Activated B cell treated with CpG ODN at 0.5 μM for 24 hours (primary cell): ENCODE measurements at regions not wholly inside any gene's neighbourhood (a gene's known extent, or its start where the extent isn't known, plus 50 kb on each side); places are given as distances from the start of the nearest gene placed in this dataset.
"Not testable (repeated sequence)": the region's sequence is repeated elsewhere in the genome, so short reads cannot be mapped to it uniquely, and the experiment has no call there.

Source experiments
- ATAC-seq: fragments of 200-7000 bp; cut with Tn5 transposase; one replicate; pipeline ENCODE4 v1.10.0; 2021; ENCODE audit warnings: low read depth, mild to moderate bottlenecking, moderate library complexity
- CTCF ChIA-PET: fragments of 350-600 bp; sonication (Branson Sonifier 250); formaldehyde crosslinking; loops from one replicate; lab custom pipeline; 2021; ENCODE audit warnings: antibody characterized with exemption; lab: Charles Lee
- POLR2A ChIA-PET: fragments of 350-600 bp; sonication (Branson Sonifier 250); formaldehyde crosslinking; loops from one replicate; lab custom pipeline; 2021; ENCODE audit warnings: antibody characterized with exemption; lab: Charles Lee
- DNase-seq: peaks from one replicate; pipeline ENCODE4 v3.0.0; 2022
- H3K27ac Mint-ChIP-seq: one replicate; pipeline ENCODE4 v1.8.0; 2020; ENCODE audit warnings: mixed read lengths
- H3K27me3 Mint-ChIP-seq: one replicate; pipeline ENCODE4 v1.8.0; 2021; ENCODE audit warnings: mixed read lengths
- H3K36me3 Mint-ChIP-seq: one replicate; pipeline ENCODE4 v1.8.0; 2021; ENCODE audit warnings: low read depth, mixed read lengths
- H3K4me1 Mint-ChIP-seq: one replicate; pipeline ENCODE4 v1.8.0; 2021; ENCODE audit warnings: mixed read lengths
- H3K4me3 Mint-ChIP-seq: one replicate; pipeline ENCODE4 v1.8.0; 2020; ENCODE audit warnings: mild to moderate bottlenecking, mixed read lengths
- H3K9me3 Mint-ChIP-seq: one replicate; pipeline ENCODE4 v1.8.0; 2020; ENCODE audit warnings: mixed read lengths
- CTCF ChIP-seq: fragments of 200-600 bp; IDR thresholded peaks from one replicate; pipeline ENCODE4 v1.8.0; 2022; ENCODE audit warnings: antibody characterized with exemption, mild to moderate bottlenecking
- intact Hi-C: fragments of 100-400 bp; cut with micrococcal nuclease; formaldehyde crosslinking; loops from one replicate; pipeline ENCODE4 v1.15.1; 2024

GRCh38 chr2:131801210-131801744, 273.6 kb downstream of the CCDC74A start:
- ATAC-seq (no peak), DNase-seq (no peak)
- H3K27ac Mint-ChIP-seq, result no peak overlapping the region
- peaks cover 4% of the 10 kb centered on the region for H3K4me1 Mint-ChIP-seq
- ChIA-PET CTCF (interaction anchor here (1.0 to 2.4 kb wide), 4 partner anchors 119 to 387 kb away, joined by 3 to 11 read pairs (median 6); no protein-coding TSS in a partner anchor), POLR2A (no interaction called here)
- intact Hi-C loops, result loop anchor here (1.0 kb wide), 1 partner anchor 127 kb away; no protein-coding TSS in a partner anchor
- no peak overlapping the region for H3K4me3 Mint-ChIP-seq
- peaks cover 3% of the 10 kb centered on the region for H3K27me3 Mint-ChIP-seq
- H3K9me3 Mint-ChIP-seq, result no peaks in the 10 kb centered on the region
- no peak for TF ChIP-seq CTCF
- no peaks in the 10 kb centered on the region for H3K36me3 Mint-ChIP-seq

- peak overlapping the region; percentile 69 for H3K4me3 Mint-ChIP-seq
- POLR2A ChIA-PET, H3K4me1 Mint-ChIP-seq, H3K9me3 Mint-ChIP-seq, H3K27me3 Mint-ChIP-seq, H3K27ac Mint-ChIP-seq, H3K36me3 Mint-ChIP-seq: not testable (repeated sequence)
- peak; percentile 83 for DNase-seq
- CTCF ChIA-PET, result interaction anchor here (0.8 to 2.4 kb wide), 5 partner anchors 57 to 388 kb away, joined by 3 to 11 read pairs (median 5); no protein-coding TSS in a partner anchor
- peak; percentile 81 for ATAC-seq
- intact Hi-C loops, result loop anchor here (1.0 kb wide), 3 partner anchors 128 to 648 kb away; no protein-coding TSS in a partner anchor
Measured at GRCh38 chr2:131801745-131802350, 274.2 kb downstream of the CCDC74A start.

DNA sequence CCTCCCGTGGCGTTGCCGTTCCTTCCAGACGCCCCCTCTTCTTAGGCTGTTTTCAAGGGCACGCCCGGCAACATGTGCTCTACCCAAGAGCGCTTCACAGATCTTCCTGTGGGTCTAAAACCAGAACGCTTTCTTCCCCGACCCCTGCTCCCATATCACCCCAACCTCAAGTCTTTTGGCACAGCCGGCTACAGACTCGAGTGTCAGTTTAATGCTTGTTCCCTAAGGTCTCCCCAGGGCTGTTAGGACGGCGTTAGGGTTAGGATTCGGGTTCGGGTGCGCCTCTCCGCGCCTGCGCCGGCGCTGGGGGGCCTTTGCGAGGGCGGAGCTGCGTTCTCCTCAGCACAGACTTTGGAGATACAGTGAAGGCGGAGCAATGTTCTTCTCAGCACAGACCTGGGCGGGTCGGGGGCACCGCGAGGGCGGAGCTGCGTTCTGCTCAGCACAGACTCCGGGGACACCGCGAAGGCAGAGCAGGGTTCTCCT, 274.7 kb downstream of the CCDC74A start:
- H3K9me3 Mint-ChIP-seq, POLR2A ChIA-PET, DNase-seq, H3K4me1 Mint-ChIP-seq, H3K27ac Mint-ChIP-seq, H3K36me3 Mint-ChIP-seq, H3K27me3 Mint-ChIP-seq: not testable (repeated sequence)
- peak; percentile 64 for ATAC-seq
- intact Hi-C loops, result loop anchor here (1.0 kb wide), 2 partner anchors 389 to 648 kb away; no protein-coding TSS in a partner anchor
- CTCF ChIA-PET, result interaction anchor here (0.7 to 2.4 kb wide), 6 partner anchors 57 to 649 kb away, joined by 3 to 11 read pairs (median 4); no protein-coding TSS in a partner anchor
- peak overlapping the region; percentile 69 for H3K4me3 Mint-ChIP-seq

DNA sequence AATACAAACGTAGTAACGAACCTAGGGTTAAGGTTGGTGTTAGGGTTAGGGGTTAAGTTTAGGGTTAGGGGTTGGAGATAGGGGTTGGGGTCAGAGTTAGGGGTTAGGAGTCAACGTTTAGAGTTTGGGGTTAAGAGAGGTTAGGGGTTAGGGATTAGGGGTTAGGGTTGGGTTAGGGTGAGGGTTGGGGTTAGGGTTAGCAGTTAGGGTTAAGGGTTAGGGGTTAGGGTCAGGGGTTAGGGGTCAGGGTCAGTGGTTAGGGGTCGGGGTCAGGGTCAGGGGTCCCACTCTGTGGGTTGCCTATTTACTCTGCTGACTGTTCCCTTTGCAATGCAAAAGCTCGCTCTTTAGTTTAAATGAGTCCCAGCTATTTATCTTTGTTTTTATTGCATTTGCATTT, 275.5 kb downstream of the CCDC74A start:
- POLR2A ChIA-PET, DNase-seq, intact Hi-C loops, ATAC-seq, H3K36me3 Mint-ChIP-seq, H3K27ac Mint-ChIP-seq, H3K4me3 Mint-ChIP-seq, H3K4me1 Mint-ChIP-seq, H3K9me3 Mint-ChIP-seq: not testable (repeated sequence)
- peaks cover 11% of the 10 kb centered on the region for H3K27me3 Mint-ChIP-seq
- CTCF ChIA-PET, result interaction anchor here (0.7 kb wide), 1 partner anchor 649 kb away, joined by 3 read pairs; no protein-coding TSS in a partner anchor

DNA sequence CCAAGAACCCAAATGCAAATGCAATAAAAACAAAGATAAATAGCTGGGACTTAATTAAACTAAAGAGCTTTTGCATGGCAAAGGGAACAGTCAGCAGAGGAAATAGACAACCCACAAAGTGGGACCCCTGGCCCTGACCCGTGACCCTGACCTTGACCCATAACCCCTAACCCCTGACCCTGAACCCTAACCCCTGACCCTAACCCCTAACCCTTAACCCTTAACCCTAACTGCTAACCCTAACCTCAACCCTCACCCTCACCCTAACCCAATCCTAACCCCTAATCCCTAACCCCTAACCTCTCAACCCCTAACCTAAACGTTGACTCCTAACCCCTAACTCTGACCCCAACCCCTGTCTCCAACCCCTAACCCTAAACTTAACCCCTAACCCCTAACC, 284.9 kb downstream of the CCDC74A start:
- ATAC-seq, POLR2A ChIA-PET, CTCF ChIA-PET, H3K4me3 Mint-ChIP-seq, H3K27me3 Mint-ChIP-seq, H3K4me1 Mint-ChIP-seq, H3K27ac Mint-ChIP-seq, H3K9me3 Mint-ChIP-seq, DNase-seq, H3K36me3 Mint-ChIP-seq, intact Hi-C loops: not testable (repeated sequence)

DNA sequence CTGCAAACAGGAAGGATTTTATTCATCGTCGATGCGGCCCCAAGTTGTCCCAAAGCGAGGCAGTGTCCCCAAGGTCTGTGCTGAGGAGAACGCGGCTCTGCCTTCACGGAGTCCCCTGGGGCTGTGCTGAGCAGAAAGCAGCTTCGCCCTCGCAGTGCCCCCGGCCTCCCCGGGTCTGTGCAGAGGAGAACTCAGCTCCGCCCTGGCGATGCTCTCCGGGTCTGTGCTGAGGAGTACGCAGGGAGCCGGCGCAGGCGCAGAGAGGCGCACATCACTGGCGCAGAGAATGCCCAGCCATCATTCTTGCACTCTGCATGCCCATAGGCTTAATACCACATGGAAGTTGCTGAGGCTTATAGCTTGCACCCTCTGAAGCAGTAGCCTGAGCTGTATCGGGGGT, 285.7 kb downstream of the CCDC74A start:
- DNase-seq, intact Hi-C loops, POLR2A ChIA-PET, CTCF ChIA-PET, H3K27me3 Mint-ChIP-seq, H3K36me3 Mint-ChIP-seq, H3K27ac Mint-ChIP-seq, H3K9me3 Mint-ChIP-seq, H3K4me1 Mint-ChIP-seq, H3K4me3 Mint-ChIP-seq, ATAC-seq: not testable (repeated sequence)

GRCh38 chr2:131818267-131818973, 290.7 kb downstream of the CCDC74A start:
- ATAC-seq, H3K4me1 Mint-ChIP-seq, DNase-seq, CTCF ChIA-PET, H3K4me3 Mint-ChIP-seq, H3K9me3 Mint-ChIP-seq, H3K36me3 Mint-ChIP-seq, H3K27ac Mint-ChIP-seq, intact Hi-C loops, POLR2A ChIA-PET, H3K27me3 Mint-ChIP-seq: not testable (repeated sequence)

DNA sequence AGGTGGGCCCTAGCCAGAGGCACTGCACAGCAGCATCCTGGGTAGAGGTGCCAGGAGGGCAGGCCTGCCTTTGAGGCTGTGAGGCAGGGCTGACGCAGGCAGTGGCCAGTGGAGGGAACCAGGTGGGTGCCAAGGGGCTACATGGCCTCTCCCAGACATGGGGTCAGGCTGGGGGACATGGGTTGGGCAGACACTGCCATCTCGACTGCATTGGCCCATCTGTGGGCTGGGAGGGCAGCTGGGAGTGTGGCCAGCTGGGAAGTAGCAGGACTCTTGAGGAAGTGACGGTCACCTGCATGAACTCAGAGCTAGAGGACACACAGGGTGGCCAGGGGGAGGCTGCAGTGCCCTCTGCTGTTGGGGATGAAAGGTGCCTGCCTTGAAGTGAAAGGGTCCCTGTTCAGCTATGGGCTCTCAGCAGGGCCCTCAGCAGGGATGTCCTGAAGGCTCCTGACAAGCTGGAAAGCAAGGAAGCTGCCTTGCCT, 294.6 kb downstream of the CCDC74A start:
- ATAC-seq, POLR2A ChIA-PET, H3K36me3 Mint-ChIP-seq, H3K27me3 Mint-ChIP-seq, DNase-seq, H3K27ac Mint-ChIP-seq, H3K4me1 Mint-ChIP-seq, H3K9me3 Mint-ChIP-seq, H3K4me3 Mint-ChIP-seq, CTCF ChIA-PET, intact Hi-C loops: not testable (repeated sequence)

GRCh38 chr2:131823058-131823457, 295.4 kb downstream of the CCDC74A start:
- CTCF ChIA-PET, DNase-seq: not testable (repeated sequence)

DNA sequence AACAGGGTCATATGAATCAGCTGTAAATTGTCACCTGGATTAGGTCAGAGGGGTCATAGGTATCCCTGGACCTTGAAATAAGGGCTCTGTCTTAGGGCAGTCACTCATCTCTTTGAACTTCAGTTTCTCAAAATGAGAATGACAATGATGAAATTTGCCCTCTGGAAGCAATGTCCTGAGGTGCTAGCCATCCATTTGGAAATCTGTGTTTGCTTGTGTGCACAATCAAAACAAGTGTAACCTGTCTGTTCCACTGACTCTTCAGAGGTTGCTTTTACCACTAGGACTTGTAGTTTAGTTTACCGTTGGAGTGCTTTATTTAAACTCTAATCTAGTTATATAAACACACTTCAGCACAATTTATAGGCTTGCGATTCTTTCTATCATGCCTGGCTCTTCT, 297.3 kb downstream of the CCDC74A start:
- H3K36me3 Mint-ChIP-seq, H3K9me3 Mint-ChIP-seq: not testable (repeated sequence)

More at GRCh38 chr2:131823058-131823457, 295.4 kb downstream of the CCDC74A start:
- intact Hi-C loops, H3K27ac Mint-ChIP-seq, H3K9me3 Mint-ChIP-seq, H3K36me3 Mint-ChIP-seq, ATAC-seq, H3K4me3 Mint-ChIP-seq, POLR2A ChIA-PET, H3K4me1 Mint-ChIP-seq, H3K27me3 Mint-ChIP-seq: not testable (repeated sequence)

More for the DNA sequence above, 297.3 kb downstream of the CCDC74A start:
- POLR2A ChIA-PET, DNase-seq, H3K27ac Mint-ChIP-seq, H3K4me3 Mint-ChIP-seq, intact Hi-C loops, H3K27me3 Mint-ChIP-seq, H3K4me1 Mint-ChIP-seq, CTCF ChIA-PET, ATAC-seq: not testable (repeated sequence)
